C4-2B (cell line): ENCODE measurements at regions not wholly inside any gene's neighbourhood (a gene's known extent, or its start where the extent isn't known, plus 50 kb on each side); places are given as distances from the start of the nearest gene placed in this dataset.

Experiments used
- ZFX ChIP-seq: fragments of 450-650 bp; IDR thresholded peaks from 2 replicates; pipeline ENCODE4 v1.6.1; 2017
- TF ChIP-seq, protein P1 (sequence below): fragments of 450-650 bp; conservative IDR thresholded peaks from 2 replicates; pipeline ENCODE4 v1.5.1; 2017; ENCODE audit warnings: mild to moderate bottlenecking

DNA sequence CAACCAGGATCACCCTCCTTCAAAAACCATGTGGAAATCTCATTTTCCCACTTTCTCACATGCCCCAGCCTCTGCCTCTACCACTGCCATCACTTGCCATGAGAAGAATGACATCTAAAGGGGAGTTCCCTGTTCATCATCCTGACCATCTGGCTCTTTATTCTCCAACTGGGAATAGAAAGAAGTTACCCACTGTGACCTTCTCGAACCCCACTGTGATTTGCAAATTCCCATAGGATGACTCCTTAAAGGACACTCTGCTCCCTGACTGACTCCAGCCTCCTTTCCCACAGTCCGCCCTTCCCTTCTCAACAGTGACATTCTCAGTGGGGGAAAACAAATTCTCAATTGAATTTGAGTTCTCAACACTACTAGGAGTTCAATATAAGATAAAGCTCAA, 440.5 kb downstream of the NR2F2 start:
- TF ChIP-seq, protein P1, sequence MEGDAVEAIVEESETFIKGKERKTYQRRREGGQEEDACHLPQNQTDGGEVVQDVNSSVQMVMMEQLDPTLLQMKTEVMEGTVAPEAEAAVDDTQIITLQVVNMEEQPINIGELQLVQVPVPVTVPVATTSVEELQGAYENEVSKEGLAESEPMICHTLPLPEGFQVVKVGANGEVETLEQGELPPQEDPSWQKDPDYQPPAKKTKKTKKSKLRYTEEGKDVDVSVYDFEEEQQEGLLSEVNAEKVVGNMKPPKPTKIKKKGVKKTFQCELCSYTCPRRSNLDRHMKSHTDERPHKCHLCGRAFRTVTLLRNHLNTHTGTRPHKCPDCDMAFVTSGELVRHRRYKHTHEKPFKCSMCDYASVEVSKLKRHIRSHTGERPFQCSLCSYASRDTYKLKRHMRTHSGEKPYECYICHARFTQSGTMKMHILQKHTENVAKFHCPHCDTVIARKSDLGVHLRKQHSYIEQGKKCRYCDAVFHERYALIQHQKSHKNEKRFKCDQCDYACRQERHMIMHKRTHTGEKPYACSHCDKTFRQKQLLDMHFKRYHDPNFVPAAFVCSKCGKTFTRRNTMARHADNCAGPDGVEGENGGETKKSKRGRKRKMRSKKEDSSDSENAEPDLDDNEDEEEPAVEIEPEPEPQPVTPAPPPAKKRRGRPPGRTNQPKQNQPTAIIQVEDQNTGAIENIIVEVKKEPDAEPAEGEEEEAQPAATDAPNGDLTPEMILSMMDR: no peak
- TF ChIP-seq ZFX: no peak
